ENCODE measurements at regions not wholly inside any gene's neighbourhood (a gene's known extent, or its start where the extent isn't known, plus 50 kb on each side); places are given as distances from the start of the nearest gene placed in this dataset.

DNA sequence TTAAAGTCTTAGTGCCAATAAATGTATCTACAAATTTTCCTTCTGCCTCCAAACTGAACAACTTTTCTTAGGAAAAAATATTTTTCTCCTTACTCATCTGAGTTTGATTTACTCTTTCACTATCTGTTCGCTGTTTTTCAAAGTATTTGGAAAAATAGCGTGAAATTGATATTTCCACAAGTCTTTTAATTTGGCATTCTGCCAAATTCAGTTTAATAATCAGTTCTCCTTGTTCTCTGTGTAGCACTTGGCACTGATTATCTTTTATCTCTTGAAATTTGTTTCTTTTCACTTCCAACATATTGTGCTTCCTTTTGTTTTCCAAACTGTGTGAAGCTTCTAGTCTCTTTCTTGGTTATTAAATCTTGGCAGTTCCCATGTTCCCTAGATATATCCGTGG lies 559.8 kb downstream of the RPL10L start:
- H3K4me3 ChIP-seq (ENCODE audit: low read depth, low read length) = no peak overlapping the region
- TF ChIP-seq, protein P1, sequence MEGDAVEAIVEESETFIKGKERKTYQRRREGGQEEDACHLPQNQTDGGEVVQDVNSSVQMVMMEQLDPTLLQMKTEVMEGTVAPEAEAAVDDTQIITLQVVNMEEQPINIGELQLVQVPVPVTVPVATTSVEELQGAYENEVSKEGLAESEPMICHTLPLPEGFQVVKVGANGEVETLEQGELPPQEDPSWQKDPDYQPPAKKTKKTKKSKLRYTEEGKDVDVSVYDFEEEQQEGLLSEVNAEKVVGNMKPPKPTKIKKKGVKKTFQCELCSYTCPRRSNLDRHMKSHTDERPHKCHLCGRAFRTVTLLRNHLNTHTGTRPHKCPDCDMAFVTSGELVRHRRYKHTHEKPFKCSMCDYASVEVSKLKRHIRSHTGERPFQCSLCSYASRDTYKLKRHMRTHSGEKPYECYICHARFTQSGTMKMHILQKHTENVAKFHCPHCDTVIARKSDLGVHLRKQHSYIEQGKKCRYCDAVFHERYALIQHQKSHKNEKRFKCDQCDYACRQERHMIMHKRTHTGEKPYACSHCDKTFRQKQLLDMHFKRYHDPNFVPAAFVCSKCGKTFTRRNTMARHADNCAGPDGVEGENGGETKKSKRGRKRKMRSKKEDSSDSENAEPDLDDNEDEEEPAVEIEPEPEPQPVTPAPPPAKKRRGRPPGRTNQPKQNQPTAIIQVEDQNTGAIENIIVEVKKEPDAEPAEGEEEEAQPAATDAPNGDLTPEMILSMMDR (IDR thresholded peaks at IDR 0.05; ENCODE audit: borderline replicate concordance, insufficient read depth, low read depth, low read length) = no peak

DNA sequence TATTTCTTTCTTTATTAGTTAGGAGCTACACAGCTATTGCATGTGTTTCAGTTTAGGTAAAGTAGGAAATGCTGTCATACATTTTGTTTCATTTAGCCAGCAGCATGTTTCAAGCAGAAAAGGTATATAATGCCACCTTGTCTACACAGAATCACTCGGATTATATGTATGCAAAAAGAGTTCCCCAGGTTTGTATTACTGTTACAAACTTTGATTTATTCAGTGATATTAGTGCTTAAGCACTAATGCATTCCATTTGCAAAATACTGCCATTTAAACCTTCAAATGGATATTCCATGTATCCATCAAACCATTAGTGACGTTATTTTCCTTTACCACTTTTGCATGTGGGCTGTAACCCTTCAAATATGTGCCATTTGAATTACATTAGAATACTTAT lies 564.0 kb downstream of the RPL10L start:
- TF ChIP-seq, protein P1 (IDR thresholded peaks at IDR 0.05; ENCODE audit: borderline replicate concordance, insufficient read depth, low read depth, low read length) = no peak
- no peak overlapping the region for H3K4me3 ChIP-seq (ENCODE audit: low read depth, low read length)

DNA sequence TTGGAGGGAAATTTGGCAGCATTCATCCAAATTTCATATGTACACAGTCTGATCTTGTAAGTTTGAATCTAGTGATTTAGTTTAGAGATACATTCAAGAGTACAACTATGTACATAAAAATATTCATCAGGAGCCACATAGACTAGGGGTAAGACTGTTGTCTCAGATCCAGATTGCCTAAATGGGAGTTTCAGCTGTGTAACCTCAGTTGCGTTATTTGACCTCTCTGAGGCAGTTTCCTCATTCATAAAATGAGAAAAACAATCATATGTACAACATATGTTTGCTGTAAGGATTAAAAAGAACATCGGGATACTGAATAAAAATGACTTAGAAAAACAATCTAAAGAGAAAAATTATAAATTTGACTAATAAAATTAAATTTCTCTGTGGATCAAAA lies 577.5 kb downstream of the RPL10L start:
- TF ChIP-seq, protein P1 (IDR thresholded peaks at IDR 0.05; ENCODE audit: borderline replicate concordance, insufficient read depth, low read depth, low read length) = no peak
- no peak overlapping the region for H3K4me3 ChIP-seq (ENCODE audit: low read depth, low read length)

DNA sequence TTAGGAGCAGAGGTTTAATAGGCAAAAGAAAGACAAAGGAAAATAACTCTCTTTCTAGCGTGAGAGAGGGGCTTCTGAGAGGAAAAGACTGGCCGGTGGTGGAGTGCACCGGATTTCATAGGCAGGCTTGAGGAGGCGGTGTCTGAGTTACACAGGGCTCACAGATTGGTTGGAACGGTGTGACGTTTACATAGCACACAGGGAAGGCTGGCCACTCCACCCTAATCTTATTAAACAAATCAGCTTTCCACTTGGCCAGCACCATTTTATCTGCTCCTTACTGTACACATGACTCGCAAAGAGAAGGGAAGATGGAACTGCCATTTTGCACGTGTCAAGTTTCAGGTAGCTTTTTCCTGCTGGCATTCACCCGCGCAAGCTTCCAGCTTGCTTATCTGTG lies 587.7 kb downstream of the RPL10L start:
- H3K4me3 ChIP-seq (ENCODE audit: low read depth, low read length) = no peak overlapping the region
- TF ChIP-seq, protein P1 (IDR thresholded peaks at IDR 0.05; ENCODE audit: borderline replicate concordance, insufficient read depth, low read depth, low read length) = no peak

DNA sequence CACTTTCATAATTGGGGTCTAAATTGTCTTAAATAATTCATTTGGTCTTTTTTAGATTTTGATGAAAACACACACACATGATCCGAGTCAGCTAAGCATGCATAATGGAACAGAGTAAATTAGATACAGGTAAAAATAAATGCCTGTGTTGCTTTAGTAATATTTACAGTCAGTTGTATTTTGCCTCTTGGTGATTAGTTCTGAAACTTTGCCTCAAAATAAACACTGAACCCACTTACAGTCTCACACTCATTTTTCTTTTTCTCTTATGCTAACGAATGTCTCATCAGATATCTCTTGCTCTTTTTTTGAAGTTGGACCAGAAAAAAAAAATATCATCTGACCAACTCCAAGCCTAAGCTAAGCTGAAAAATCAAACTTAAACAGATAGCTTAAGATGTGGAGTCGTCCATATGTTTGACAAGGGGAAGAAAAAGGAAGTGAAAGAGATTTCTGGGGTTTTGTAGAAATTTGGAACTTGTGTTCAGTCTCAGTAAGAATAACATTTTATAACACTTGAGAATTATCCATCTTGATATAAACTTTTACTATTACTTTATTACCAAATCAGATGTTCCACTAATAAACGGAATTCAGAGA lies 592.5 kb downstream of the RPL10L start:
- H3K4me3 ChIP-seq (ENCODE audit: low read depth, low read length) = no peak overlapping the region
- TF ChIP-seq, protein P1 (IDR thresholded peaks at IDR 0.05; ENCODE audit: borderline replicate concordance, insufficient read depth, low read depth, low read length) = no peak

DNA sequence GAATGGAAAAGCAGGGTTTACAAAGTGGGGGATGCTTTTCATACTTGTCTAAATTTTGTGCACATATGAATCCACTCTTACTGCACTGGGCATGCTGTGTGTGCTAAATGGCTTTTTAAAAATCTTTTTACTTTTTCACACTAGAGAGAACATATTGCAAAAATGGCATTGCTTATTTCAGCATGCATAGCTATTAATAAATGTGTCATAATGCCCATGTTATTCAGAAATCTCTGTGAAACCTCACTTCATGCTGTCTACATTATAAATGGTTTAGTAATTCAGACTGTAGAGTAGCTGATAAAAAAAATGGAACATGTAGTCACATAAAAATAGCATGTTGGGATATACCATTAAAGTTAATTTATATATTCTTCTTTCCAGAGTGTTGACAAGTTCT lies 593.8 kb downstream of the RPL10L start:
- no peak overlapping the region for H3K4me3 ChIP-seq (ENCODE audit: low read depth, low read length)
- TF ChIP-seq, protein P1 (IDR thresholded peaks at IDR 0.05; ENCODE audit: borderline replicate concordance, insufficient read depth, low read depth, low read length) = no peak

DNA sequence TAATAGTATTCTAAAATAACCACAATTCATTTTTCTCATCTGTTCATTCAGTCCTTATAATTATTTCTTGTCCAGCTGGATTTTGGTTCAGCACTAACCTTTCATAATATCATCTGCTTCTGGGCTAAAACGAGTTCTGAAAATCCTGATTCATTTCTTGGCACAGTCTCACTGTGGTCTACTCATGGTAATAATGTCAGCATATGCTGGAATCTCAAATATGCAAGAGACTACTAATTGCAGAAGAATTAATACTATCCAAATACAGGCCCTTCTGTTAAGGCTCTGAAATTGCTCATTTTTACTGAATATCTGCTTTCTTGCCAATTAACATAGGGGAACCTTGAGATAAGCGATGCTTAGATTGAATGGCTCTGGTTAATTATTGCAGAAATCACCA lies 597.1 kb downstream of the RPL10L start:
- TF ChIP-seq, protein P1 (IDR thresholded peaks at IDR 0.05; ENCODE audit: borderline replicate concordance, insufficient read depth, low read depth, low read length) = no peak
- H3K4me3 ChIP-seq (ENCODE audit: low read depth, low read length) = no peak overlapping the region

Measured in GM12875 (cell line).